Heart left ventricle (tissue), 13 donors: ENCODE measurements at regions not wholly inside any gene's neighbourhood (a gene's known extent, or its start where the extent isn't known, plus 50 kb on each side); places are given as distances from the start of the nearest gene placed in this dataset.

Experiments used
- POLR2A ChIP-seq, 2 donors: fragments of 450-650 bp; IDR thresholded peaks; one replicate each; pipeline ENCODE4 v1.6.1; 2017; ENCODE audit warnings: antibody characterized with exemption in 2 of 2, mild to moderate bottlenecking in 2 of 2, moderate library complexity in 2 of 2
- TF ChIP-seq, protein P1 (sequence below), 12 donors: fragments of 200-600 bp; sonication (generic) in 4 of 12; IDR thresholded peaks; one replicate each; pipeline versions ENCODE4 v1.5.0 to v1.8.0; 2018 to 2022; ENCODE audit warnings: antibody characterized with exemption in 12 of 12, mild to moderate bottlenecking in 5 of 12
- donor health status: ischemic (EF 13 %, LVEDD 7.1; RV severe dilation, severe dysfunction).
- donor health status: DM: no; HTN: yes; CAD: no.
- donor health status: DM: no; HTN: no; CAD: no.
- donor health status: ischemic (EF 25% LVEDD 6.9; RV normal size, moderate dysfunction).
- donor health status: ischemic (EF 25% LVEDD 5.7; RV mildly dilated, moderate dysfunction).
- donor health status: ischemic (EF 35%, LVEDD 5.7; RV mildly dilated, moderate dysfunction).
- donor health status: nonischemic (EF 11% LVEDD 7.7; RV severe dilation, severe dysfunction).
- donor health status: DM: yes; HTN: yes; CAD: no.
- donor health status: PGD.
- donor health status: ischemic (EF 29% LVEDD 5.4; RV normal size, mild dysfunction).
- donor health status: nonischemic (EF 23%, LVEDD 6.1; RV moderate dilation, normal function).

DNA sequence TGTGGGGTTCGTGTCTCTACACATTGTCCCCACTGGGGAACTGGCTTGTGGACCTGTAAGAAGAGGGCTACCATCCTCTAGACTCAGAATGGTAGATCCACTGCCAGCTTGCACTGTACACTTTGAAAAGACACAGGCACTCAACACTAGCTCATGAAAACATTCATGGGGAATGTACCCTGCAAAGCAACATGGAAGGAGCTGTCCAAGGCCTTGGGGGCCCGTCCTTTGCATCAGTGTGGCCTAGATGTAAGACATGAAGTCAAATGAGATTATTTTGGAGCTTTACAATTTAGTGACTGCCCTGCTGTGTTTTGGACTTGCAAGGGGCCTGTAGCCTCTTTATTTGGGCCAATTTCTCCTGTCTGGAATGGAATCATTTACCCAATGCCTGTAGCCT is 399.0 kb upstream of the PCDH15 start:
- TF ChIP-seq, protein P1, sequence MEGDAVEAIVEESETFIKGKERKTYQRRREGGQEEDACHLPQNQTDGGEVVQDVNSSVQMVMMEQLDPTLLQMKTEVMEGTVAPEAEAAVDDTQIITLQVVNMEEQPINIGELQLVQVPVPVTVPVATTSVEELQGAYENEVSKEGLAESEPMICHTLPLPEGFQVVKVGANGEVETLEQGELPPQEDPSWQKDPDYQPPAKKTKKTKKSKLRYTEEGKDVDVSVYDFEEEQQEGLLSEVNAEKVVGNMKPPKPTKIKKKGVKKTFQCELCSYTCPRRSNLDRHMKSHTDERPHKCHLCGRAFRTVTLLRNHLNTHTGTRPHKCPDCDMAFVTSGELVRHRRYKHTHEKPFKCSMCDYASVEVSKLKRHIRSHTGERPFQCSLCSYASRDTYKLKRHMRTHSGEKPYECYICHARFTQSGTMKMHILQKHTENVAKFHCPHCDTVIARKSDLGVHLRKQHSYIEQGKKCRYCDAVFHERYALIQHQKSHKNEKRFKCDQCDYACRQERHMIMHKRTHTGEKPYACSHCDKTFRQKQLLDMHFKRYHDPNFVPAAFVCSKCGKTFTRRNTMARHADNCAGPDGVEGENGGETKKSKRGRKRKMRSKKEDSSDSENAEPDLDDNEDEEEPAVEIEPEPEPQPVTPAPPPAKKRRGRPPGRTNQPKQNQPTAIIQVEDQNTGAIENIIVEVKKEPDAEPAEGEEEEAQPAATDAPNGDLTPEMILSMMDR (IDR thresholded peaks at IDR 0.05): no peak
- TF ChIP-seq POLR2A (IDR thresholded peaks at IDR 0.05): no peak
